CD4-positive, alpha-beta memory T cell (primary cell): ENCODE measurements at regions not wholly inside any gene's neighbourhood (a gene's known extent, or its start where the extent isn't known, plus 50 kb on each side); places are given as distances from the start of the nearest gene placed in this dataset.

Experiments used
- CTCF ChIA-PET: fragments of 350-600 bp; sonication (Branson Sonifier 250); formaldehyde crosslinking; loops from one replicate; lab custom pipeline; 2021; ENCODE audit warnings: inconsistent platforms; ENCODE audit not compliant: partially characterized antibody; lab: Charles Lee
- POLR2A ChIA-PET: fragments of 350-600 bp; sonication (Branson Sonifier 250); formaldehyde crosslinking; loops from one replicate; lab custom pipeline; 2021; ENCODE audit not compliant: partially characterized antibody; lab: Charles Lee
- DNase-seq, 5 donors: peaks; one replicate each; pipeline versions ENCODE4 v3.0.0 to v3.0.0-alpha.2; 2020 to 2022; ENCODE audit warnings: mixed read lengths in 1 of 5
- H3K27ac ChIP-seq: one replicate; pipeline ENCODE4 v1.7.0; 2013; ENCODE audit warnings: low read depth, low read length
- H3K27me3 ChIP-seq: 2 replicates; pipeline ENCODE4 v1.7.0; 2013; ENCODE audit warnings: mild to moderate bottlenecking, low read length, moderate library complexity; ENCODE audit not compliant: insufficient read depth
- H3K36me3 ChIP-seq: 2 replicates; pipeline ENCODE4 v1.7.0; 2013; ENCODE audit warnings: mild to moderate bottlenecking, low read length, moderate library complexity; ENCODE audit not compliant: insufficient read depth
- H3K4me1 ChIP-seq: 2 replicates; pipeline ENCODE4 v1.7.0; 2013; ENCODE audit warnings: mild to moderate bottlenecking, low read length, moderate library complexity; ENCODE audit not compliant: insufficient read depth
- H3K4me3 ChIP-seq, 2 donors: one replicate each; pipeline ENCODE4 v1.7.0; 2013; ENCODE audit warnings: low read length in 2 of 2, mild to moderate bottlenecking in 1 of 2
- H3K9me3 ChIP-seq, 2 donors: one replicate each; pipeline ENCODE4 v1.7.0; 2013; ENCODE audit warnings: low read length in 2 of 2, control low read depth in 1 of 2; ENCODE audit not compliant: control insufficient read depth in 1 of 2
- H3K27ac Mint-ChIP-seq, 7 donors: one replicate each; pipeline ENCODE4 v1.8.0; 2020 to 2021; ENCODE audit warnings: mixed read lengths in 7 of 7, mild to moderate bottlenecking in 6 of 7, inconsistent platforms in 3 of 7, moderate library complexity in 3 of 7
- H3K27me3 Mint-ChIP-seq, 2 donors: one replicate each; pipeline ENCODE4 v1.8.0; 2020 to 2021; ENCODE audit warnings: mixed read lengths in 2 of 2
- H3K36me3 Mint-ChIP-seq, 2 donors: one replicate each; pipeline ENCODE4 v1.8.0; 2020 to 2021; ENCODE audit warnings: mixed read lengths in 2 of 2, inconsistent platforms in 1 of 2, mild to moderate bottlenecking in 1 of 2
- H3K4me1 Mint-ChIP-seq, 4 donors: one replicate each; pipeline ENCODE4 v1.8.0; 2020 to 2021; ENCODE audit warnings: mixed read lengths in 4 of 4, mild to moderate bottlenecking in 1 of 4
- H3K4me3 Mint-ChIP-seq, 8 donors: one replicate each; pipeline ENCODE4 v1.8.0; 2020 to 2021; ENCODE audit warnings: mixed read lengths in 8 of 8, mild to moderate bottlenecking in 7 of 8, moderate library complexity in 6 of 8, inconsistent platforms in 3 of 8
- H3K9me3 Mint-ChIP-seq, 8 donors: one replicate each; pipeline ENCODE4 v1.8.0; 2020 to 2021; ENCODE audit warnings: mixed read lengths in 8 of 8, mild to moderate bottlenecking in 5 of 8, inconsistent platforms in 3 of 8, moderate library complexity in 1 of 8
- intact Hi-C: fragments of 100-400 bp; cut with micrococcal nuclease; formaldehyde crosslinking; loops from one replicate; pipeline ENCODE4 v1.15.1; 2023

DNA sequence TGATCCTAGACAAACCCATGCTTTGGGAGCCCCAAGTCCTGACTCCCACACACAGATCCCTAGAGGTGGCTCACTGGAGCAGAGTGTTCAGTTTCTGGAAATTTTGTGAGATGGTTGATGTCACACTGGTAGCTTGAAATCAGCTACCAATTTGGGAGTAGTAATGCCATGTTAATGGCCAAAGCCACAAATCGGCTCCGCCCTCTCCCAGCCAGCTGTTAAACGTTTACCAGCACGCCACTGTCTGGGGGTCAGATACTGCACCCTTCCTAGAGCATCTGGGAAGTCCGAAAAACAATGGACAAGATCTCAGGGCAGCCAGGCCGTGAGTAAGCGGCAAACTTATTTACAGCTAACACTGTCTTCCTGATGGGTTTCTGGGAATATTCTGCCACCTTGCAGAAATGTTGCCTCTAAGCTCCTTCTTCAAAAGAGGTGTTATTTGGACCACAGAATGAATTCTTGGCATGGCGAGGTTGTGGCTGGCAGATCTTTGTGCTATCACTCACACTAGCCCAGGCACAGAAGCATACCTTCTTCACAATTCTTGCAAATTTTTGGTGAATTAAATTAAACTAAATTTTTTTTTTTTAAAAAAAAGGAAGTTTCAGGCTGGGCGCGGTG is 60.2 kb upstream of the FZD7 start:
- H3K27ac Mint-ChIP-seq: no peak overlapping the region
- no peak for DNase-seq
- Histone ChIP-seq H3K27ac (no peak overlapping the region), H3K27me3 (no peaks in the 10 kb centered on the region), H3K4me1 (no peaks in the 10 kb centered on the region), H3K4me3 (no peak overlapping the region), H3K36me3 (no peaks in the 10 kb centered on the region), H3K9me3 (no peaks in the 10 kb centered on the region)
- no peaks in the 10 kb centered on the region for H3K4me1 Mint-ChIP-seq
- H3K27me3 Mint-ChIP-seq: peaks cover 8 to 10% of the 10 kb centered on the region in 2 donors
- ChIA-PET CTCF (interaction anchor here (1.2 kb wide), 1 partner anchor 36 kb away, joined by 3 read pairs; no protein-coding TSS in a partner anchor), POLR2A (no interaction called here)
- intact Hi-C loops: no loop called here
- peaks cover 0 to 9% (median 0%) of the 10 kb centered on the region in 8 donors for H3K9me3 Mint-ChIP-seq
- H3K36me3 Mint-ChIP-seq: no peaks in the 10 kb centered on the region
- no peak overlapping the region for H3K4me3 Mint-ChIP-seq

- H3K27ac ChIP-seq: no peak overlapping the region
- Mint-ChIP-seq H3K36me3 (no peaks in the 10 kb centered on the region), H3K9me3 (peaks cover 0 to 9% (median 0%) of the 10 kb centered on the region in 8 donors), H3K27me3 (peaks cover 10 to 14% of the 10 kb centered on the region in 2 donors), H3K4me3 (no peak overlapping the region), H3K27ac (no peak overlapping the region), H3K4me1 (no peaks in the 10 kb centered on the region)
- no peaks in the 10 kb centered on the region for H3K9me3 ChIP-seq
- no peak overlapping the region for H3K4me3 ChIP-seq
- H3K36me3 ChIP-seq: no peaks in the 10 kb centered on the region
- CTCF ChIA-PET: no interaction called here
- H3K27me3 ChIP-seq: no peaks in the 10 kb centered on the region
- H3K4me1 ChIP-seq: no peaks in the 10 kb centered on the region
- DNase-seq: no peak
- POLR2A ChIA-PET: no interaction called here
- intact Hi-C loops: no loop called here
Measured at GRCh38 chr2:201974171-201975100, 59.2 kb upstream of the FZD7 start.

DNA sequence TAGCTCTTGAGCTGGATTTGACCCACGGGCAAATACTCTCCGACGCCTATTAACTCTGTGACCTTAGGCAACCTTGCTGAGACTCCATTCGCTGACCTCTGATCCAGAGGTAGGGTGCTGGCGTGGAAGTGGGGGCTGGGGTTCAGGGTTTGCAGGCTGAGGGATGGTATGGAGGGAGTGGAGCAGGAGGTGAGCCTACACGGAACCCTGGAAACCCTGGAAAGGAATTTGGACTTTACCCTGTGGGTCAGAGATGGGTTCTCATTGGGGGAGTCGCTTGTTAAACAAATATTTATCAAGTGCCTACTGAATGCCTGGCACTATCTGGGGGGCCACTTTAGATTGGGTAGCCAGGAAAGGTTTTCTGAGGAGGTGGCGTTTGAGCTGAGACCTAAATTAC is 58.2 kb upstream of the FZD7 start:
- Histone ChIP-seq H3K27ac (no peak overlapping the region), H3K9me3 (no peaks in the 10 kb centered on the region), H3K4me3 (no peak overlapping the region), H3K27me3 (no peaks in the 10 kb centered on the region), H3K36me3 (no peaks in the 10 kb centered on the region), H3K4me1 (no peaks in the 10 kb centered on the region)
- ChIA-PET CTCF (no interaction called here), POLR2A (no interaction called here)
- Mint-ChIP-seq H3K4me3 (no peak overlapping the region), H3K36me3 (no peaks in the 10 kb centered on the region), H3K4me1 (no peaks in the 10 kb centered on the region), H3K27me3 (peaks cover 12 to 17% of the 10 kb centered on the region in 2 donors), H3K27ac (no peak overlapping the region), H3K9me3 (peaks cover 0 to 9% (median 0%) of the 10 kb centered on the region in 8 donors)
- DNase-seq: no peak
- intact Hi-C loops: no loop called here

- Histone ChIP-seq H3K36me3 (no peaks in the 10 kb centered on the region), H3K27ac (no peak overlapping the region), H3K4me3 (no peak overlapping the region), H3K9me3 (no peaks in the 10 kb centered on the region), H3K27me3 (no peaks in the 10 kb centered on the region), H3K4me1 (no peaks in the 10 kb centered on the region)
- Mint-ChIP-seq H3K4me1 (no peaks in the 10 kb centered on the region), H3K36me3 (no peaks in the 10 kb centered on the region), H3K4me3 (no peak overlapping the region), H3K9me3 (peaks cover 0 to 4% (median 0%) of the 10 kb centered on the region in 8 donors), H3K27ac (no peak overlapping the region), H3K27me3 (peaks cover 10 to 16% of the 10 kb centered on the region in 2 donors)
- ChIA-PET POLR2A (no interaction called here), CTCF (no interaction called here)
- DNase-seq: no peak
- intact Hi-C loops: no loop called here
Measured at GRCh38 chr2:201975964-201976612, 57.6 kb upstream of the FZD7 start.

GRCh38 chr2:201977651-201978050 is 56.0 kb upstream of the FZD7 start:
- Mint-ChIP-seq H3K36me3 (no peaks in the 10 kb centered on the region), H3K27ac (no peak overlapping the region), H3K9me3 (no peaks in the 10 kb centered on the region), H3K27me3 (peaks cover 10 to 15% of the 10 kb centered on the region in 2 donors), H3K4me1 (no peaks in the 10 kb centered on the region), H3K4me3 (no peak overlapping the region)
- DNase-seq: no peak
- Histone ChIP-seq H3K4me1 (no peaks in the 10 kb centered on the region), H3K27ac (no peak overlapping the region), H3K9me3 (no peaks in the 10 kb centered on the region), H3K36me3 (no peaks in the 10 kb centered on the region), H3K4me3 (no peak overlapping the region), H3K27me3 (no peaks in the 10 kb centered on the region)
- intact Hi-C loops: no loop called here
- ChIA-PET POLR2A (no interaction called here), CTCF (no interaction called here)

- ChIA-PET POLR2A (no interaction called here), CTCF (no interaction called here)
- Mint-ChIP-seq H3K27ac (no peak overlapping the region), H3K36me3 (no peaks in the 10 kb centered on the region), H3K4me1 (no peaks in the 10 kb centered on the region), H3K9me3 (no peaks in the 10 kb centered on the region), H3K27me3 (peaks cover 10 to 15% of the 10 kb centered on the region in 2 donors), H3K4me3 (no peak overlapping the region)
- no peaks in the 10 kb centered on the region for H3K27me3 ChIP-seq
- H3K36me3 ChIP-seq: no peaks in the 10 kb centered on the region
- H3K27ac ChIP-seq: no peak overlapping the region
- H3K9me3 ChIP-seq: no peaks in the 10 kb centered on the region
- intact Hi-C loops: no loop called here
- no peaks in the 10 kb centered on the region for H3K4me1 ChIP-seq
- no peak overlapping the region for H3K4me3 ChIP-seq
- no peak for DNase-seq
Measured at GRCh38 chr2:201978333-201978732, 55.3 kb upstream of the FZD7 start.

- Histone ChIP-seq H3K27me3 (no peaks in the 10 kb centered on the region), H3K4me3 (no peak overlapping the region), H3K9me3 (no peaks in the 10 kb centered on the region), H3K27ac (no peak overlapping the region), H3K4me1 (no peaks in the 10 kb centered on the region), H3K36me3 (no peaks in the 10 kb centered on the region)
- H3K4me3 Mint-ChIP-seq: no peak overlapping the region
- no peak overlapping the region for H3K27ac Mint-ChIP-seq
- CTCF ChIA-PET: no interaction called here
- no peak for DNase-seq
- H3K27me3 Mint-ChIP-seq: peaks cover 10 to 15% of the 10 kb centered on the region in 2 donors
- no peaks in the 10 kb centered on the region for H3K9me3 Mint-ChIP-seq
- no peaks in the 10 kb centered on the region for H3K36me3 Mint-ChIP-seq
- POLR2A ChIA-PET: no interaction called here
- intact Hi-C loops: no loop called here
- H3K4me1 Mint-ChIP-seq: no peaks in the 10 kb centered on the region
Measured at GRCh38 chr2:201978986-201979385, 54.7 kb upstream of the FZD7 start.
